ENCODE measurements at regions not wholly inside any gene's neighbourhood (a gene's known extent, or its start where the extent isn't known, plus 50 kb on each side); places are given as distances from the start of the nearest gene placed in this dataset.

GRCh38 chr5:104325356-104325755 lies 762.8 kb upstream of the NUDT12 start:
- TF ChIP-seq, protein P1, sequence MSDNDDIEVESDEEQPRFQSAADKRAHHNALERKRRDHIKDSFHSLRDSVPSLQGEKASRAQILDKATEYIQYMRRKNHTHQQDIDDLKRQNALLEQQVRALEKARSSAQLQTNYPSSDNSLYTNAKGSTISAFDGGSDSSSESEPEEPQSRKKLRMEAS (IDR thresholded peaks at IDR 0.05): no peak
- TF ChIP-seq NFIC (IDR thresholded peaks at IDR 0.05): no peak
- no peak for TF ChIP-seq EP300 (IDR thresholded peaks at IDR 0.05; ENCODE audit: borderline replicate concordance)
- TF ChIP-seq TAF1 (IDR thresholded peaks at IDR 0.05; ENCODE audit: low read depth): no peak
- TF ChIP-seq EGR1 (IDR thresholded peaks at IDR 0.05): no peak
- TF ChIP-seq RAD21 (IDR thresholded peaks at IDR 0.05; ENCODE audit: low read depth): no peak
- TF ChIP-seq CEBPB (IDR thresholded peaks at IDR 0.05): no peak
- TF ChIP-seq YY1 (IDR thresholded peaks at IDR 0.05; ENCODE audit: low read depth): no peak
